Natural killer cell treated with Interleukin-12 subunit alpha and Interleukin-12 subunit beta and Interleukin-15 and Interleukin-18, amount 100 ng/mL, for 72 hours (primary cell): ENCODE measurements at regions not wholly inside any gene's neighbourhood (a gene's known extent, or its start where the extent isn't known, plus 50 kb on each side); places are given as distances from the start of the nearest gene placed in this dataset.
"Not testable (repeated sequence)": the region's sequence is repeated elsewhere in the genome, so short reads cannot be mapped to it uniquely, and the experiment has no call there.

Experiments used
- ATAC-seq, 2 donors: fragments of 150-1000 bp; cut with Tn5 transposase in 1 of 2; sonication (Bioruptor Pico), chemical (Tn5 transposase) in 1 of 2; 2 replicates each; pipeline ENCODE4 v1.10.0; 2021
- DNase-seq: peaks from one replicate; pipeline ENCODE4 v3.0.0; 2022; ENCODE audit warnings: low spot score
- H3K27ac Mint-ChIP-seq, 2 donors: 1 replicate in 1 of 2; 2 replicates in 1 of 2; pipeline ENCODE4 v1.8.0; 2022; ENCODE audit warnings: mixed read lengths in 2 of 2, mild to moderate bottlenecking in 1 of 2, moderate library complexity in 1 of 2
- H3K27me3 Mint-ChIP-seq, 2 donors: 1 replicate in 1 of 2; 2 replicates in 1 of 2; pipeline ENCODE4 v1.8.0; 2022; ENCODE audit warnings: mixed read lengths in 2 of 2
- H3K36me3 Mint-ChIP-seq: one replicate; pipeline ENCODE4 v1.8.0; 2022; ENCODE audit warnings: mixed read lengths
- H3K4me1 Mint-ChIP-seq, 2 donors: 1 replicate in 1 of 2; 2 replicates in 1 of 2; pipeline ENCODE4 v1.8.0; 2022; ENCODE audit warnings: low read depth in 2 of 2, mixed read lengths in 2 of 2, mild to moderate bottlenecking in 1 of 2
- H3K4me3 Mint-ChIP-seq: one replicate; pipeline ENCODE4 v1.8.0; 2022; ENCODE audit warnings: mixed read lengths
- H3K9me3 Mint-ChIP-seq: 2 replicates; pipeline ENCODE4 v1.8.0; 2022; ENCODE audit warnings: mixed read lengths

- H3K9me3 Mint-ChIP-seq, H3K27ac Mint-ChIP-seq, ATAC-seq, H3K4me3 Mint-ChIP-seq, DNase-seq, H3K4me1 Mint-ChIP-seq, H3K36me3 Mint-ChIP-seq: not testable (repeated sequence)
- peaks cover 24 to 32% of the 10 kb centered on the region in 2 donors for H3K27me3 Mint-ChIP-seq
These were observed 59.1 kb upstream of the RHOBTB1 start for GRCh38 chr10:61003069-61003468.

- no peaks in the 10 kb centered on the region for H3K36me3 Mint-ChIP-seq
- H3K4me3 Mint-ChIP-seq, result peak overlapping the region; percentile 15
- DNase-seq (no peak), ATAC-seq (no peak)
- H3K4me1 Mint-ChIP-seq, result no peaks in the 10 kb centered on the region
- H3K27ac Mint-ChIP-seq, result no peak overlapping the region
- peaks cover 21 to 36% of the 10 kb centered on the region in 2 donors for H3K27me3 Mint-ChIP-seq
- H3K9me3 Mint-ChIP-seq, result no peaks in the 10 kb centered on the region
These were observed 57.7 kb upstream of the RHOBTB1 start for GRCh38 chr10:61001731-61002122.

DNA sequence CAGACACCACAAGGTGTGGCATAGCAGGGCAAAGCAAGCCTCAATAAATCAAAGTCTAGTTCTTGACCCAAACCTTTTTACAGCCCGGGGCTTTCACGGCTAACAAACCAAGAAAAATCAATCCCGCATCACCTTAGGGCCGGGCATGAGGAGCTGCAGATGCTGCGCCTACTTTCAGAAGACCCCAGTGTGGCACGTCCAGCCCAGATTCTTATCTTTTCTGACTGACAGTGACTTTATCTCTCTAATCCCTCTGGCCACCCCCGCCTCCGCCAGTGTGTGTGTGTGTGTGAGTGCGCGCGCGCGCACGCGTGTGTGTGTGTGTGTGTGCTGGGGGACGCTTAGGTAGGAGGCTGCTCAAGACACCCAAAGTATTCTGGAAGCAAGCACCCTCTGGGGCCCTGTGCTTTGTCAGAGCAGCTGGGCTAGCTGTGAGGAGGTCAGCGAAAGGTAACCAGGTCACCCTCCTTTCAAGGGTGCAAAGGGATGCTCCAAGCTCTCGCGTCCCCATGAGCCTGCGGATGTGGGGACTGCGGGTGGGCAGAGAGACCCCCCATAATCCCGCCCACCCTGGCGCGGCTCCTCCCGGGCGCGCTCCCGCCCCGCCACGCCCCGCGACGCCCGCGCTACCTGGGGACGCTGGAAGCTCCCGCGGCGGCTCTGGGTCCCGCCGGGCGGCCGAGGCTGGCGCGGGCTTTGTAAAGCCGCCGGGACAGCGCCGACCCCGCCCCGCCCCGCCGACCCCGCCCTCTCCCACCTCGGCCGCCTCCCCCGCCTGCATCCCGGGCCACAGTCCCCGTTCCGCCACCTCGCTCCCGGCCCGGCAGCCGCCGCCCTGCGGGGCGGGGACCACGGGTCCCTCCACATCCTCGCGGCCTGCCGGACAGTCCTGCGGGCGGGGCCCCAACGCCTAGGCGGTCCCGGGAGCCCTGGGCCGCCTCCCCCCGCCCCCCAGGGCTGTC, 57.1 kb upstream of the RHOBTB1 start:
- no peak overlapping the region for H3K4me3 Mint-ChIP-seq
- DNase-seq, result peak; percentile 62
- no peaks in the 10 kb centered on the region for H3K36me3 Mint-ChIP-seq
- peak; percentile 27 to 65 for ATAC-seq
- no peaks in the 10 kb centered on the region for H3K9me3 Mint-ChIP-seq
- H3K4me1 Mint-ChIP-seq, result no peaks in the 10 kb centered on the region
- H3K27ac Mint-ChIP-seq, result no peak overlapping the region
- peaks cover 25 to 36% of the 10 kb centered on the region in 2 donors for H3K27me3 Mint-ChIP-seq

- no peak overlapping the region for H3K4me3 Mint-ChIP-seq
- H3K9me3 Mint-ChIP-seq, result no peaks in the 10 kb centered on the region
- no peak overlapping the region for H3K27ac Mint-ChIP-seq
- no peaks in the 10 kb centered on the region for H3K36me3 Mint-ChIP-seq
- no peaks in the 10 kb centered on the region for H3K4me1 Mint-ChIP-seq
- H3K27me3 Mint-ChIP-seq, result peaks cover 14 to 36% of the 10 kb centered on the region in 2 donors
- ATAC-seq (no peak), DNase-seq (no peak)
These were observed 54.9 kb upstream of the RHOBTB1 start for GRCh38 chr10:60998932-60999331.

DNA sequence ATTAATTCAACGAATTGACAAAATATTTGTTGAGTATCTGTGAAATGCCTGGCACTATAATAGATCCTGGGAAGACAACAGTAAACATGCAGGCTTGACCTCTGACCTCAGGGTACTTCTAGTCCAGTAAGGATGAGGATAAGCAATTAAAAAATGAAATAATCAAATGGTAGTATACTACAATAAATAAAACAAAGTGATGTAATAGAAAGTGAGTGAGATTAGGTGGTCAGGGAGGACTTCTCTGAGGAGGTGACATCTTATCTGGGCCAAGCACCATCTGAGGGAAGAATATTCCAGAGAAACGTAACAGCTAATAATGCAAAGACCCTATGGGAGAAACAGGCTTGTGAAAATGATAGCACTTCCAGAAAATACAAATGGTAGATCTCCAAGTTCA, 50.1 kb upstream of the RHOBTB1 start:
- no peak overlapping the region for H3K4me3 Mint-ChIP-seq
- peaks cover 3% of the 10 kb centered on the region for H3K9me3 Mint-ChIP-seq
- ATAC-seq (no peak), DNase-seq (no peak)
- peaks cover 17 to 25% of the 10 kb centered on the region in 2 donors for H3K27me3 Mint-ChIP-seq
- no peaks in the 10 kb centered on the region for H3K36me3 Mint-ChIP-seq
- H3K4me1 Mint-ChIP-seq, result no peaks in the 10 kb centered on the region
- H3K27ac Mint-ChIP-seq, result no peak overlapping the region
